SW480 (cell line): ENCODE measurements at regions not wholly inside any gene's neighbourhood (a gene's known extent, or its start where the extent isn't known, plus 50 kb on each side); places are given as distances from the start of the nearest gene placed in this dataset.

ENCODE experiments used
- DNase-seq: peaks from one replicate; pipeline ENCODE4 v3.0.0-alpha.2; 2016; ENCODE audit warnings: low spot score

DNA sequence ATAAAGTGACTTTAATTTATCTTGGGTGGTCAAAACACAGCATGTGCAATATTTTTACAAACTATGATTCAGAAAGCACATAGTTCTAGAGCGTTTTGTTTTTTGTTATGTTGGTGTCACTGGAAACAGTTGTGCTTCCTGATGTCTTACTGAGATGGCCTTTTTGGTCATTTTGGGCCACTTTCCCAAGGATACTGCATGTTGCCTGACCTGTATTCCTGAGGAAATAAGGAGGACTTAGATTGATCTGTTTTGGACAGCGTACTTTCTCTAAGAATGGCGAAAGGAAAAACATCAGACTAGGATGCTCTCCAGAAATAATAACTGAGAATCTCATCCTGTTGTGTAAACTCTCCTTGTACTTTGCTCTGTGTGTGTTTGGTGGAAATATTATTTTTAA lies 451.2 kb downstream of the USP25 start:
- DNase-seq: no peak

DNA sequence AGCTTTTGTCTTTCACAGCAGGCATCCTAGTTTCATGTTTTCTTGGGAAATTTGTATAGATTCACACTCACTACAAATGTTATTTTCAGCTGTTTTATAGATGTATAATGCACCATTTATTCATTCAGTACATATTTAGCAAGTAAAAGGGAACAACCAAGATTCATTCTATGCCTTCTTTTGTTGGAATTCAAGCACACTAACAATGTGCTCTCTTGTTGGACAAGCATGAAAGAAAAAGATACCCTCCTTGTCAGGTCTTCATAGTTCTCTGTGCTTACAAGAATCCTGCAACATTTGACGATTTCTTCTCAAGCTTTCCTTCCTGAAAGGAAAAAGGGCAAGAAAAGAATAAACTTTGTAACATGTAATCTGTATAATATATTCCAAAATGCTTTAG lies 456.0 kb downstream of the USP25 start:
- no peak for DNase-seq

- no peak for DNase-seq
These were observed 457.0 kb downstream of the USP25 start for GRCh38 chr21:16186742-16187141.

DNA sequence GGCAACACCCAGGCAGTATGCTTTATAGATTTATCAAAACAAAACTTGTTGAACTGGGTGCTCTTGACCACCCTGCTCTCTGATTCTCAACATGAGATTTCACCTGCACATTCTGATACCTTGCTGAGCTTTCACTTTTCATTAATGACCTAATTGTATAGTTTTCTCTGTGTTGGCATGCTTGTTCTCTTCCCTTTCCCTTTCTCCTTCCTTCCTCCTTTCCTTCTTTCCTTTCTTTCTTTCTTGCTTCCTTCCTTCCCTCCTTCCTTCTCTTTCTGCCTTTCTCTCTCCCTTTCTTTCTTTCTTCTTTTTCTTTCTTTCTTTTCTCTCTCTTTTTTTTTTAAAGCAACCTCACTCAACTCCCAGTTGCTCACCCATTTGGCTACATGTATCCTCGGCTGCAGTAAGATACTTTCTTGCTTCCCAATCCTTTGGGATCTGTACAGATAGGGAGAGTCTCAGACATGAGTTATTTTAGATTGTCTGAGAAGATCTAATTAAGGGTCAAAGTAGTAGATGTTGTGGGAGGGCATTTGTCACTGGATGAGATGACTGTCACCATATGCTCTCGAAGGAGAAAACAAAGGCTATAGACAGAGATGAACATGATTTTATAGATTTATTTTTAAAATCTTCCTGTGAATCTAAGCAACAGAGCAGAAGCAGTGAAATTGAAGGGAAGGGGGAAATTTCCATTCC lies 458.0 kb downstream of the USP25 start:
- DNase-seq: no peak

- DNase-seq: no peak
These were observed 463.1 kb downstream of the USP25 start for GRCh38 chr21:16192902-16193301.

- DNase-seq: no peak
These were observed 463.8 kb downstream of the USP25 start for GRCh38 chr21:16193496-16194094.

- peak; percentile 29 for DNase-seq
These were observed 464.5 kb downstream of the USP25 start for GRCh38 chr21:16194095-16194787.

GRCh38 chr21:16194788-16195537 lies 465.2 kb downstream of the USP25 start:
- no peak for DNase-seq

GRCh38 chr21:16195538-16195910 lies 465.7 kb downstream of the USP25 start:
- DNase-seq: no peak

DNA sequence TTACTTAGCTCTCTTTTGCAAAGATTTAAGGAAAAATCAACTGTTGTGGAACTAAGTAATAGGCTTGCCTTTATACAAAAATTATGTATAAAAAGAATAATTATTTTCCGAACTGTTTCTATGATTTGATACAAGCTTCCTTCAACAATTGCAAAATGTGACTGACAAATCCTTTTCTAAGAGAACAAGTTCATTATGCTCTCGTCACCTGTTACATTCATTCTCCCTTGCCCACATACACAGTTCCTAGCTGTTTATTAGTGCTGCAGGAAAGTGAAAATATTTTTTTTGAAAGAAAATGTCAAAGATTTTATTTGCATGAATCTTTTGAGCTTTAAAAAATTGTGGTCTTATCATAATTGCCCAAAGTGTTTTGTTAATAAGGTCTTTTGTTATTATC lies 466.2 kb downstream of the USP25 start:
- DNase-seq: no peak

- DNase-seq: no peak
These were observed 468.8 kb downstream of the USP25 start for GRCh38 chr21:16198546-16198945.

DNA sequence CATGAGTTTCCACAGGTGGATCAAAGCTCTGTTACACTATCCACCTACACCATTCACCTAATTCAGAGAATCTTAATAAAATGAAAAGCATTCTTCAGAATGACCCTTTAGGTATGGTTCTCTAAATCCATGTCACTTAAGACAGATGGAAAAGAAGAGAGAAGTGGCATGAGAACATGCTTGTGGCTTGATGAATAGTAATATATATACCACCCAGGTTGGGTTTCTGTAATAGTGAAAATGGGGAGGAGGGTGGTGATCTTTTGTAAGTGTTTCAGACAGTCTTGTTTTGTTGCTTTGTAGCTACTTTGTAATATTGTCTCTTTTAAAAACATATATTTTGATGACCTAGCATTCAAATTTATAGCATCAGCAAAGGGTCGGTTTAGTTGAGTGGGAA lies 469.8 kb downstream of the USP25 start:
- no peak for DNase-seq

DNA sequence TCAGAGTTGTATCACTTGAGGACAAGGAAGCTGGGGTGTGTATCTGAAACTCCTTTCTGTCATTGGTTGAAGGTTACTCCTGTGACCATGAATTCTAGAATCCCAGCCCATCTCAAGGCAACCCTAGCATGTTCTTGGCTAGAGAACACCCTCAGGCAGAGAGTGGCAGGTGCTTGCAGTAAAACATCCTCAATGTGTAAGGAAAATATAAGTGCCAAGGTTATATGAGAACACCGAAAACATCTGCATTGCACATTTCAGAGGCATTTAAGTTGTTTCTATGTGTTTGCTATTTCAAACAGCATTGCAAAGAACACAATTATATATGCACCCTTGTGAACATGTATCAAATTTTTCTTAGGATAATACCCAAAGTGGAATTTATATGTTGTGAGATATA lies 471.9 kb downstream of the USP25 start:
- DNase-seq: no peak

DNA sequence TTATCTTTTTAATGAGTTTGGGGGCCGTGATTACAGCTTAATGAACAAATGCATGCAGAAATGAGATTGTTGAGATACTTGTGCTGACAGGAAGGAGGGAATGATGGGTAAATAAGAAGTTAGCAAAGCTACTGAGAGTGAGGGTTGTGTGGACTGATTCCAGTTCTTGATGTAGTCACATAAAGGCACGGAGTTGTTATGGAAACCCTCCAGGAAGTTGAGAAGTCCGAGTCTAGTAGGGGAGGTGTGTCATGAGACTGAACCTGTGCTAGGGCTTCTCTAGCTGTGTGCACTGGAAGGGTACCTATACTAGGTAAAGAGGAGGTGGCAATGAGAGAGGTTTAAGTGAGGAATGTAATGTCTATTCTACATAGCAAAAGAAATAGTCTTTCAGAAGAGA lies 475.7 kb downstream of the USP25 start:
- DNase-seq: no peak

DNA sequence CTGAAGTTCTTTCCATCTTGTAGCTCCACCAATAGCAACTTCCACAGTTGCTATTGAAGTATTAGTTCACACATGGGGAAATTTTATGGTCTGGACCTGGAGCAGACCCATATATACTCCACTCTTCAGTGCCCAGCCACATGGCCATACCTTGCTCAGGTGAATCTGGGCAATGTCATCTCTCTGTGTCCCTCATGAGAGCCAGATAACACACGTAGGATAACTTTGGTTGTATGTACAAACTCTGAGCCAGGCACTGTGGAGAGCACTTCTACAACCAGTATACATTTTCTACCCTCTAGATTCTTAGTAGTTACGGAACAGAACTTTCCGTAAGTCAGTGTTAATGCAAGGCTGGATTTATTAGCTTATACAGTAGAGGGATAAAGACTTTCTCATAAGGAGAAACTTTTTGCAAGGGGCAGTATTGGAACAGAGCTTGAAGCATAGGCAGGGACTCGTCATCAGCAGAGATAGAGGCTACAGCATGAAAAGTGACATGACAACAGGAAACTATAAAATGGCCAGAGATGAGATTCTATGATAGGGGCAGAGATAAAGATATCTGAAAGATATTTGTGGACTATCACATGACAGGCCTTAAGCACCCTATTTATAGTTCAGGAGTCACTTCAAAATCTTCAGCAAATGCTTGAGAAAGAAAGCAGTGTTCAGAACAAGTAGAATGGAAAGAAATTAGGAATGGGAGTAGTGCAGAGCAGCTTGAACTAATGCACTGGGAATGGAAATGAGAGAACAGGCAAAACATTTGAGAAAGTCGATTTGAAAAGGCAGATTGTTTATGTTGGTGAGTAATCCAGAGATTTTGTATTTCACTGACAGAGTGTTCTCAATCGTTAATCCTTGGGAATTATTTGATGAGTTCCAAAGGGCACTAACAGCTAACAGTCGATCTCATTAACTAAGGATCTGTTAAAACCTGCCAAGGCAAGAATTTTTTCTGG lies 481.8 kb downstream of the USP25 start:
- no peak for DNase-seq

DNA sequence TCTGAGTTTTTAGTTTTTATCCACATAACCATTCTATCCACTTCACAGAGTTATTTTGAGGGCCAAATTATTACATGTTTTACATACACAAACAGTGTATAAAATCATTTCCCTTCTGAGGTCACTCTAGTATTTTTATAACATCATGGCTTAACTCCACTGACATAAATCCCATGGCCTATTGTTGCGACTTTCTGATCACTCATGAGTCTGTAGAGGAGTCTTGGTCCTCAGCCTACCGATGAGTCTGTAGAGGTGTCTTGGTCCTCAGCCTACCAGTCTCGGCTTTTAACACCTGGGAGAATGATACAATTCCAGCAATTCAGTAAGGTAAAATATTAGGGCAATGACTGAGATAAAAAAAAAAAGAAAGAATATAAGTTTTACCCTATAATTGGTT lies 483.7 kb downstream of the USP25 start:
- DNase-seq: no peak

DNA sequence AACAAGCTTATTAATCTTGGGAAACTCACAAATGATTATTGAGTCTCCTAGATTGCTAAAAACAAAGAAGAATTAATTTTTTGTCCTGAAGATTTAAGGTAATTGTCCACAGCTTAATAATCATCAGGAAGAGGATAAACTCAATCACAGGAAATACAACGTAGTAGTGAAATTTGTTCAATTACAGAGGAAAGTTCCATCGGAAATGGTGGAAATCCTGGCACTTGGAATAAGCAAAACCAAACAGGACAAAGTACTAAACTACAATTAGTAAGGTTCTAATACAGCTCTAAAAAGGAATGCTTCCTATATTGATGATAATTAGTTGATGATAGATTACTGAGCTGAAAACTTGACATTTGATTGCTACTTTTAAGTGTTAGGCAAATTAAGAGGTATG lies 485.4 kb downstream of the USP25 start:
- no peak for DNase-seq

GRCh38 chr21:16215663-16216183 lies 485.9 kb downstream of the USP25 start:
- DNase-seq: no peak

GRCh38 chr21:16216288-16216962 lies 486.6 kb downstream of the USP25 start:
- DNase-seq: no peak

GRCh38 chr21:16218682-16219343 lies 489.0 kb downstream of the USP25 start:
- no peak for DNase-seq
